Activated CD8-positive, alpha-beta T cell treated with anti-CD3 and anti-CD28 coated beads, Interleukin-2, amount 10 ng/mL, durations not matched to agents 7 days and 5 days (primary cell): ENCODE measurements at regions not wholly inside any gene's neighbourhood (a gene's known extent, or its start where the extent isn't known, plus 50 kb on each side); places are given as distances from the start of the nearest gene placed in this dataset. TPM values are rescaled to one million over a fixed set of nuclear protein-coding genes. Genes with fewer than 3 reads are reported as not detected.
"Not testable (repeated sequence)": the region's sequence is repeated elsewhere in the genome, so short reads cannot be mapped to it uniquely, and the experiment has no call there.

Experiments used
- ATAC-seq: fragments of 150-1000 bp; cut with Tn5 transposase; one replicate; pipeline ENCODE4 v1.10.0; 2021; ENCODE audit warnings: moderate library complexity
- CTCF ChIA-PET: fragments of 350-600 bp; sonication (Branson Sonifier 250); formaldehyde crosslinking; loops from one replicate; lab custom pipeline; 2021; ENCODE audit warnings: antibody characterized with exemption; lab: Charles Lee
- POLR2A ChIA-PET: fragments of 350-600 bp; sonication (Branson Sonifier 250); formaldehyde crosslinking; loops from one replicate; lab custom pipeline; 2021; ENCODE audit warnings: antibody characterized with exemption; lab: Charles Lee
- DNase-seq: peaks from one replicate; pipeline ENCODE4 v3.0.0-alpha.2; 2020
- H3K27ac Mint-ChIP-seq: one replicate; pipeline ENCODE4 v1.8.0; 2021; ENCODE audit warnings: mild to moderate bottlenecking, mixed read lengths
- H3K27me3 Mint-ChIP-seq: one replicate; pipeline ENCODE4 v1.8.0; 2021; ENCODE audit warnings: low read depth, mixed read lengths
- H3K36me3 Mint-ChIP-seq: one replicate; pipeline ENCODE4 v1.8.0; 2021; ENCODE audit warnings: low read depth, mixed read lengths
- H3K4me1 Mint-ChIP-seq: one replicate; pipeline ENCODE4 v1.8.0; 2021; ENCODE audit warnings: low read depth, mixed read lengths
- H3K4me3 Mint-ChIP-seq: one replicate; pipeline ENCODE4 v1.8.0; 2021; ENCODE audit warnings: mild to moderate bottlenecking, mixed read lengths
- H3K9me3 Mint-ChIP-seq: one replicate; pipeline ENCODE4 v1.8.0; 2022; ENCODE audit warnings: mixed read lengths; ENCODE audit not compliant: insufficient read depth
- microRNA-seq: library from miRNA; unstranded; fragments of <30 nt; microRNA quantifications from one replicate; pipeline ENCODE4 v1.2.0, GENCODE V29; 2022

- Mint-ChIP-seq H3K27ac (no peak overlapping the region), H3K27me3 (no peaks in the 10 kb centered on the region), H3K4me1 (no peaks in the 10 kb centered on the region), H3K9me3 (no peaks in the 10 kb centered on the region), H3K36me3 (no peaks in the 10 kb centered on the region), H3K4me3 (no peak overlapping the region)
- CTCF ChIA-PET, result no interaction called here
- DNase-seq (no peak), ATAC-seq (no peak)
- POLR2A ChIA-PET, result no interaction called here
Measured at GRCh38 chr9:106785200-106785599, 77.8 kb upstream of the ZNF462 start.

- H3K27me3 Mint-ChIP-seq, H3K4me1 Mint-ChIP-seq, DNase-seq, ATAC-seq, H3K36me3 Mint-ChIP-seq, H3K4me3 Mint-ChIP-seq, CTCF ChIA-PET, H3K27ac Mint-ChIP-seq, POLR2A ChIA-PET, H3K9me3 Mint-ChIP-seq: not testable (repeated sequence)
Measured at GRCh38 chr9:106788021-106788420, 74.9 kb upstream of the ZNF462 start.

GRCh38 chr9:106795031-106795430 is 67.9 kb upstream of the ZNF462 start:
- CTCF ChIA-PET, result no interaction called here
- Mint-ChIP-seq H3K4me1 (no peaks in the 10 kb centered on the region), H3K27me3 (no peaks in the 10 kb centered on the region), H3K36me3 (no peaks in the 10 kb centered on the region), H3K27ac (no peak overlapping the region), H3K4me3 (no peak overlapping the region), H3K9me3 (no peaks in the 10 kb centered on the region)
- ATAC-seq, result no peak
- POLR2A ChIA-PET, result no interaction called here
- DNase-seq, result no peak

- Mint-ChIP-seq H3K27me3 (no peaks in the 10 kb centered on the region), H3K4me3 (no peak overlapping the region), H3K36me3 (no peaks in the 10 kb centered on the region), H3K27ac (no peak overlapping the region), H3K9me3 (no peaks in the 10 kb centered on the region), H3K4me1 (no peaks in the 10 kb centered on the region)
- DNase-seq (no peak), ATAC-seq (no peak)
- POLR2A ChIA-PET, result no interaction called here
- CTCF ChIA-PET, result no interaction called here
Measured at GRCh38 chr9:106796771-106797170, 66.2 kb upstream of the ZNF462 start.

GRCh38 chr9:106797299-106797698 is 65.7 kb upstream of the ZNF462 start:
- Mint-ChIP-seq H3K9me3 (no peaks in the 10 kb centered on the region), H3K27me3 (no peaks in the 10 kb centered on the region), H3K36me3 (no peaks in the 10 kb centered on the region), H3K4me1 (no peaks in the 10 kb centered on the region), H3K4me3 (no peak overlapping the region), H3K27ac (no peak overlapping the region)
- ATAC-seq (no peak), DNase-seq (no peak)
- CTCF ChIA-PET, result no interaction called here
- POLR2A ChIA-PET, result no interaction called here

GRCh38 chr9:106798016-106798799 is 64.8 kb upstream of the ZNF462 start:
- ChIA-PET CTCF (no interaction called here), POLR2A (no interaction called here)
- Mint-ChIP-seq H3K36me3 (no peaks in the 10 kb centered on the region), H3K27ac (no peak overlapping the region), H3K27me3 (no peaks in the 10 kb centered on the region), H3K9me3 (no peaks in the 10 kb centered on the region), H3K4me3 (no peak overlapping the region), H3K4me1 (no peaks in the 10 kb centered on the region)
- DNase-seq, result no peak
- ATAC-seq, result no peak

- ATAC-seq, result no peak
- Mint-ChIP-seq H3K36me3 (no peaks in the 10 kb centered on the region), H3K4me3 (no peak overlapping the region), H3K4me1 (no peaks in the 10 kb centered on the region), H3K27ac (no peak overlapping the region), H3K9me3 (no peaks in the 10 kb centered on the region), H3K27me3 (no peaks in the 10 kb centered on the region)
- ChIA-PET POLR2A (no interaction called here), CTCF (no interaction called here)
- no peak for DNase-seq
Measured at GRCh38 chr9:106799152-106799551, 63.8 kb upstream of the ZNF462 start.

- Mint-ChIP-seq H3K36me3 (no peaks in the 10 kb centered on the region), H3K4me3 (no peak overlapping the region), H3K27ac (no peak overlapping the region), H3K4me1 (no peaks in the 10 kb centered on the region), H3K27me3 (no peaks in the 10 kb centered on the region), H3K9me3 (no peaks in the 10 kb centered on the region)
- POLR2A ChIA-PET, result no interaction called here
- CTCF ChIA-PET, result no interaction called here
- ATAC-seq, result no peak
- no peak for DNase-seq
Measured at GRCh38 chr9:106800701-106801270, 62.2 kb upstream of the ZNF462 start.

- Mint-ChIP-seq H3K4me1 (no peaks in the 10 kb centered on the region), H3K36me3 (no peaks in the 10 kb centered on the region), H3K9me3 (no peaks in the 10 kb centered on the region), H3K27ac (no peak overlapping the region), H3K4me3 (no peak overlapping the region), H3K27me3 (no peaks in the 10 kb centered on the region)
- ATAC-seq (no peak), DNase-seq (no peak)
- ChIA-PET CTCF (no interaction called here), POLR2A (no interaction called here)
Measured at GRCh38 chr9:106801816-106802215, 61.1 kb upstream of the ZNF462 start.

Small RNAs in the stretch of these regions (microRNA-seq; reads per million reads assigned to microRNA genes)
- gene MIR8081, result not detected
